PFSK-1 (cell line): ENCODE measurements at regions not wholly inside any gene's neighbourhood (a gene's known extent, or its start where the extent isn't known, plus 50 kb on each side); places are given as distances from the start of the nearest gene placed in this dataset.

ENCODE experiments used
- POLR2AphosphoS5 ChIP-seq: IDR thresholded peaks from 2 replicates; pipeline ENCODE4 v1.6.1; 2012; ENCODE audit warnings: low read depth, mild to moderate bottlenecking, control low read depth, low read length, moderate library complexity
- REST ChIP-seq, 2 experiments: IDR thresholded peaks; 2 replicates each; pipeline versions ENCODE4 v1.6.1 to v1.8.0; 2011 to 2012; ENCODE audit warnings: low read depth in 2 of 2, low read length in 2 of 2, control low read depth in 1 of 2, inconsistent platforms in 1 of 2, mild to moderate bottlenecking in 1 of 2, moderate library complexity in 1 of 2; ENCODE audit not compliant: insufficient read depth in 1 of 2
- SIN3A ChIP-seq: IDR thresholded peaks from 2 replicates; pipeline ENCODE4 v1.6.1; 2012; ENCODE audit warnings: mild to moderate bottlenecking, low read length, moderate library complexity, borderline replicate concordance; ENCODE audit not compliant: insufficient read depth
- TAF1 ChIP-seq: IDR thresholded peaks from 2 replicates; pipeline ENCODE4 v1.6.1; 2012; ENCODE audit warnings: low read length, control low read depth, borderline replicate concordance; ENCODE audit not compliant: insufficient read depth

DNA sequence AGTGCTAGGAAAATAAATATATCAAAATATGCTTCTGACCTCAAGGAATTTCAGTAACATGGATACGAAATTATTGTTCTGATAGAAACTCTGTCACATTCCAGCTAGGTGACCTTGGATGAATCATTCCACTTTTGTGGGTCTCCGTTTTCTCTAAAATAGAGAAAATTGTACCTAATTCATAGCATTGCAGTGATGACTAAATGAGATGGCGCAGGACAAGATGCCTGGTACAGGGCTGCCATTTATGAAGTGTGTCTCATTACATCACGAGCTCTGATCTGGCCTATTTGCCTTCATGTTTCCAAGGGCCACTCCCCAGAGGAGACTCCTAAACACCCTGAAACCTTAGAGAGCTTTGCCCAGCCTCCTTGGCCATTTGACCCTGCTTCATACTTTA lies 480.0 kb upstream of the USP24 start:
- no peak for TF ChIP-seq TAF1
- TF ChIP-seq POLR2AphosphoS5 = no peak
- no peak for TF ChIP-seq REST (IDR thresholded peaks at IDR 0.05; ENCODE audit: insufficient read depth in 1 of 2, low read depth in 2 of 2, low read length in 2 of 2)
- no peak for TF ChIP-seq SIN3A
